ENCODE measurements at regions not wholly inside any gene's neighbourhood (a gene's known extent, or its start where the extent isn't known, plus 50 kb on each side); places are given as distances from the start of the nearest gene placed in this dataset.

GRCh38 chr5:106094204-106094607 lies 1576.5 kb downstream of the EFNA5 start:
- TF ChIP-seq GATA2 (IDR thresholded peaks at IDR 0.05; ENCODE audit: low read depth, low read length) (peak; percentile 98), GATA3 (IDR thresholded peaks at IDR 0.05; ENCODE audit: low read depth, low read length) (peak; percentile 94)
